Naive B cell (primary cell): ENCODE measurements at regions not wholly inside any gene's neighbourhood (a gene's known extent, or its start where the extent isn't known, plus 50 kb on each side); places are given as distances from the start of the nearest gene placed in this dataset.
"Not testable (repeated sequence)": the region's sequence is repeated elsewhere in the genome, so short reads cannot be mapped to it uniquely, and the experiment has no call there.

ENCODE experiments used
- ATAC-seq, 2 donors: fragments of 150-1000 bp; cut with Tn5 transposase; 2 replicates each; pipeline ENCODE4 v1.10.0; 2021; ENCODE audit warnings: low read depth in 2 of 2, mild to moderate bottlenecking in 2 of 2, moderate library complexity in 2 of 2
- DNase-seq: peaks from one replicate; pipeline ENCODE4 v3.0.0; 2022
- H3K27ac Mint-ChIP-seq, 6 donors: one replicate each; pipeline ENCODE4 v1.8.0; 2020 to 2022; ENCODE audit warnings: mild to moderate bottlenecking in 6 of 6, mixed read lengths in 6 of 6, moderate library complexity in 5 of 6, inconsistent platforms in 2 of 6
- H3K27me3 Mint-ChIP-seq, 3 donors: one replicate each; pipeline ENCODE4 v1.8.0; 2021 to 2022; ENCODE audit warnings: mixed read lengths in 3 of 3, mild to moderate bottlenecking in 1 of 3
- H3K36me3 Mint-ChIP-seq, 2 donors: one replicate each; pipeline ENCODE4 v1.8.0; 2020 to 2022; ENCODE audit warnings: mixed read lengths in 2 of 2, inconsistent platforms in 1 of 2, mild to moderate bottlenecking in 1 of 2
- H3K4me1 Mint-ChIP-seq, 3 donors: one replicate each; pipeline ENCODE4 v1.8.0; 2020 to 2022; ENCODE audit warnings: mixed read lengths in 3 of 3, inconsistent platforms in 1 of 3, mild to moderate bottlenecking in 1 of 3, moderate library complexity in 1 of 3
- H3K4me3 Mint-ChIP-seq, 8 donors: one replicate each; pipeline ENCODE4 v1.8.0; 2020 to 2022; ENCODE audit warnings: mild to moderate bottlenecking in 8 of 8, mixed read lengths in 8 of 8, moderate library complexity in 8 of 8, inconsistent platforms in 2 of 8
- H3K9me3 Mint-ChIP-seq, 7 donors: one replicate each; pipeline ENCODE4 v1.8.0; 2020 to 2022; ENCODE audit warnings: mixed read lengths in 7 of 7, mild to moderate bottlenecking in 5 of 7, inconsistent platforms in 2 of 7, moderate library complexity in 1 of 7

DNA sequence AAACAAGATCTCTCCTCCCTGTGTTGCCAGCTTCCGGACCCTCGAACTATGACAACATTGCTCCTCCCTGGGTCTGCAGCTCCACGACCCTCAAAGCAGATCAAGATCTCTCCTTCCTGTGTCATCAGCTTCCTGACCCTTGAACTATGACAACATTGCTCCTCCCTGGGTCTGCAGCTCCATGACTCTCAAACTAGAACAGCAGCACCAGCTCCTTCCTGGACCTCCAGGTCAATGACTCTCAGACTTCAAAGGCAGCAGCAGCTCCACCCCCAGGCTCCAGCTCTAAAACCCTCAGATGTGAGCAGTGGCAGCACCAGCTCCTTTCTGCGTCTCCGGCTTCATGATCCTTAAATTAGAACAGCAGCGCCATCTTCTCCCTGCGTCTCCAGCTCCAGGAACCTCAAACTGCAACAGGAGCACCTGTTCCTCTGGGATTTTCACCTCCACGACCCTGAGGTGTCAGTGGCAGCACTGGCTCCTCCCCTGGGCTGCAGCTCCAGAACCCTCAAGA, 341.0 kb upstream of the SULF2 start:
- Mint-ChIP-seq H3K4me1 (no peaks in the 10 kb centered on the region), H3K4me3 (no peak overlapping the region), H3K27me3 (peaks cover 11 to 15% (median 14%) of the 10 kb centered on the region in 3 donors), H3K9me3 (no peaks in the 10 kb centered on the region), H3K27ac (no peak overlapping the region), H3K36me3 (no peaks in the 10 kb centered on the region)
- DNase-seq (no peak), ATAC-seq (no peak)

DNA sequence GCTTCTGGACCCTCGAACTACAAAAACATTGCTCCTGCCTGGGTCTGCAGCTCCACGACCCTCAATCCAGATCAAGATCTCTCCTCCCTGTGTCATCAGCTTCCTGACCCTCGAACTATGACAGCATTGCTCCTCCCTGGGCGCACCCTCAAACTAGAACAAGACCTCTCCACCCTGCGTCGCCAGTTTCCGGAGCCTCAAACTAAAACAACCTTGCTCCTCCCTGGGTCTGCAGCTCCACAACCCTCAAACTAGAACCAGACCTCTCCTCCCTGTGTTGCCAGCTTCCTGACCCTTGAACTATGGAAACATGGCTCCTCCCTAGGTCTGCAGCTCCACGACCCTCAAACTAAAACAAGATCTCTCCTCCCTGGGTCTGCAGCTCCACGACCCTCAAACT, 339.7 kb upstream of the SULF2 start:
- Mint-ChIP-seq H3K27ac (no peak overlapping the region), H3K4me1 (no peaks in the 10 kb centered on the region), H3K27me3 (peaks cover 14 to 22% (median 19%) of the 10 kb centered on the region in 3 donors), H3K36me3 (no peaks in the 10 kb centered on the region), H3K9me3 (peaks cover 0 to 2% (median 0%) of the 10 kb centered on the region in 7 donors), H3K4me3 (no peak overlapping the region)
- DNase-seq (no peak), ATAC-seq (no peak)

DNA sequence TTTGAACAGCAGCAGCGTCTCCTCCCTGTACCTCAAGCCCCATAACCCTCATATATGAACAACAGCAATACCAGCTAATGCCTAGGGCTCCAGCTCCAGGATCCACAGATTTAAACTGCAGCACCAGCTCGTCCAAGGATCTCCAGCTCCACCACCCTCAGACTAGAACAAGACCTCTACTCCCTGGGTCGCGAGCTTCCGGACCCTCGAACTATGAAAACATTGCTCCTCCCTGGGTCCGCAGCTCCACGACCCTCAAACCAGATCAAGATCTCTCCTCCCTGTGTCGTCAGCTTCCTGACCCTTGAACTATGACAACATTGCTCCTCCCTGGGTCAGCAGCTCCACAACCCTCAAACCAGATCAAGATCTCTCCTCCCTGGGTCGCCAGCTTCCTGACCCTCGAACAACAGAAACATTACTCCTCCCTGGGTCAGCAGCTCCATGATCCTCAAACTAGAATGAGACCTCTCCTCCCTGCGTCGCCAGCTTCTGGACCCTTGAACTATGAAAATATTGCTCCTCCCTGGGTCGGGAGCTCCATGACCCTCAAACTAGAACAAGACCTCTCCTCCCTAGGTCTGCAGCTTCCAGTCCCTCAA, 339.0 kb upstream of the SULF2 start:
- peaks cover 0 to 2% (median 0%) of the 10 kb centered on the region in 7 donors for H3K9me3 Mint-ChIP-seq
- no peak for ATAC-seq
- no peaks in the 10 kb centered on the region for H3K36me3 Mint-ChIP-seq
- H3K4me3 Mint-ChIP-seq = no peak overlapping the region
- DNase-seq = no peak
- no peaks in the 10 kb centered on the region for H3K4me1 Mint-ChIP-seq
- H3K27ac Mint-ChIP-seq = no peak overlapping the region
- peaks cover 19 to 28% (median 20%) of the 10 kb centered on the region in 3 donors for H3K27me3 Mint-ChIP-seq

DNA sequence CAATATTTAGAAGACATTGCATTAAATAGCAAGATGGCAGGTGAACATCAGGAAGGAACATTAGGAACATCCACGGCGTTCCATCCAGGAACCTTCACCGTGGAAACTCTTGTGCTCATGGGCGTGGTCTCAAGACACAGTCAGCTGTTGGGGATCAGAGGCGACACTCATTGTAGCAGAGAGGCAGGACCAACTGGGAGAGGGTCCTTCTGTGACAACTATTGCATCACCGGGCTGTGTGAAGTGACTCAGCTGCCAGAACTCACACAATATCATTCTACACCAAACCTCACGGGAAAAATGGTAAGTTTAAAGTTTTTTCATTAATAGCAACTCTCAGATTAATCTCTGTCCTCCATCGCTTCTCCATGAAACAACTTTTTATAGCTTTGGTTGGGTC, 334.8 kb upstream of the SULF2 start:
- Mint-ChIP-seq H3K4me1 (peaks cover 0 to 16% (median 4%) of the 10 kb centered on the region in 3 donors), H3K9me3 (peaks cover 0 to 5% (median 0%) of the 10 kb centered on the region in 7 donors), H3K36me3 (no peaks in the 10 kb centered on the region), H3K4me3 (no peak overlapping the region), H3K27ac (no peak overlapping the region), H3K27me3 (peaks cover 13 to 41% (median 26%) of the 10 kb centered on the region in 3 donors)
- ATAC-seq = no peak
- no peak for DNase-seq

GRCh38 chr20:48119389-48119788, 334.1 kb upstream of the SULF2 start:
- H3K36me3 Mint-ChIP-seq, DNase-seq, ATAC-seq, H3K4me3 Mint-ChIP-seq, H3K9me3 Mint-ChIP-seq, H3K27ac Mint-ChIP-seq: not testable (repeated sequence)
- Mint-ChIP-seq H3K27me3 (peaks cover 13 to 48% (median 33%) of the 10 kb centered on the region in 3 donors), H3K4me1 (peaks cover 0 to 16% (median 4%) of the 10 kb centered on the region in 3 donors)

DNA sequence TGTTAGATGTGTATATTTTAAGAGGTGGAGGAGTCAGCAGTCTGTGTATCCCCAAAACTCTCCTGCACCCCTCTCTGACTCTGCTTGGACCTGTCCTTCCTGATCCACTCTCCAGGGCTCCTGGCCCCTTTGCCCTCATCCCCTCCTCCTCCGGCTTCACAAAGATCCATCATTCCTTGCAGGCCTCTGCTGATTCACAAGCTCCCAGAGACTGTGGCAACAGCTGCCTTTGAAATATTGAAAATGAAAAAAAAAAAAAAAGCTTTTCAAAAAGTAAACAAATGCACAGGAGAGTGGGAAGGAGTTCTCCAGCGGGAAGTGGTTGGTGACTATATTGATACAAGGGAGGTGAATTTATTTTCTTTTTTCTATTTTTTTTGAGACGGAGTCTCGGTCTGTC, 330.2 kb upstream of the SULF2 start:
- no peak overlapping the region for H3K4me3 Mint-ChIP-seq
- H3K4me1 Mint-ChIP-seq = peaks cover 0 to 16% (median 4%) of the 10 kb centered on the region in 3 donors
- H3K27me3 Mint-ChIP-seq = peaks cover 12 to 52% (median 43%) of the 10 kb centered on the region in 3 donors
- DNase-seq (no peak), ATAC-seq (no peak)
- H3K9me3 Mint-ChIP-seq = peaks cover 0 to 2% (median 0%) of the 10 kb centered on the region in 7 donors
- H3K36me3 Mint-ChIP-seq = no peaks in the 10 kb centered on the region
- H3K27ac Mint-ChIP-seq = no peak overlapping the region

DNA sequence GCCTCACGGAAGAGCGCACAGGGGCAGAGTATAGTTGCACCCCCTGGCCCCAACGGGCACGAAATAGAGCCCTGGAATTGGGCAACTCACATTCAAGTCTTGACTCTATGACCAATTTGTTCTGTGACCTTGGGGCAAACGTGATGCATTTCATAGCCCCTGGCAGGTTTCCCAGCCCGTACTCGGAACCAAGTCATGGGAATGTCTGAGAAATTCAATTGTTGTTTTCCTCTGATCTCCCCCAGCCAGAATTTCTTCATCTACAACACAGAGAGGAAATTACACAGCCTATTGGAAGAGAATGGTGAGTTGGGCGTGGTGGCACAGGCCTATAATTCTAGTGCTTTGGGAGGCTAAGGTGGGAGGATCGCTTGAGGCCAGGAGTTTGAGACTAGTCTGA, 322.3 kb upstream of the SULF2 start:
- Mint-ChIP-seq H3K4me3 (no peak overlapping the region), H3K36me3 (no peaks in the 10 kb centered on the region), H3K4me1 (no peaks in the 10 kb centered on the region), H3K27me3 (peaks cover 15 to 31% (median 26%) of the 10 kb centered on the region in 3 donors), H3K9me3 (peaks cover 0 to 9% (median 3%) of the 10 kb centered on the region in 7 donors), H3K27ac (no peak overlapping the region)
- DNase-seq (no peak), ATAC-seq (no peak)

DNA sequence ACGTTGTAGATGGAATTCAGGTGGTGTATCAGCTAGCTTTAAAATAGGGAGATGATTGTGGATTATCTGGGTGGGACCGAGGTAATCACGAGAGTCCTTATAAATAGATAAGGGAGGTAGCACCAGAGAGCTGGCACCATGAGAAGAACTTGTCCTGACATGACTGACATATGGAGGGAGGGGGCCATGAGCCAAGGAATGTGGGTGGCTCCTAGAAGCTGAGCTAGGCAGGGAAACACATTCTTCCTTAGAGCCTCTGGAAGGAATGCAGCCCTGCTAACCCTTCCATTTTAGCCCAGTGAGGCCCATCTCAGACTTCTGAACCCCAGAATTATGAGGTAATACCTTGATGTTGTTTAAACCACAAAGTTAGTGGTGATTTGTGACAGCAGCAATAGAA, 321.1 kb upstream of the SULF2 start:
- DNase-seq (no peak), ATAC-seq (no peak)
- peaks cover 15 to 24% (median 20%) of the 10 kb centered on the region in 3 donors for H3K27me3 Mint-ChIP-seq
- no peak overlapping the region for H3K27ac Mint-ChIP-seq
- no peaks in the 10 kb centered on the region for H3K4me1 Mint-ChIP-seq
- H3K9me3 Mint-ChIP-seq = peaks cover 0 to 9% (median 3%) of the 10 kb centered on the region in 7 donors
- H3K4me3 Mint-ChIP-seq = no peak overlapping the region
- no peaks in the 10 kb centered on the region for H3K36me3 Mint-ChIP-seq

DNA sequence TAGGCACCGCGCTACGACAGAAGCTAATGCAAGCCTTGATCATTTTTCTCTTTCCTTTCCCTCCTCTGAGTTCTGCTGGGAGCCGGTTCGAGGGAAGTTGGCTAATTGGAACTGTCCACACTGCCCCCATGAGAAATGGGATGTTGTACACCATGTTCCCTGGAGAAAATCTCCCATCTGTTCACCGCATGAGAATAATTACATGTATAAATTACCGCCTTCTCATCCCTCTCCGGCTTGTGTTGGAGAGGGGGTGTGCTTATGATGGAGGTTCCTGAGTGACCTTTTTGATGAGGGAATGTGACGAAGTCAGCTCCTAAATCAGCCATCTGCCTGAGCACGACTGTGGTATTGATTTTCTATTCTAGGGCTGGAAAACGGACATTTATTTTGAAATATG, 320.2 kb upstream of the SULF2 start:
- no peak for DNase-seq
- Mint-ChIP-seq H3K4me3 (no peak overlapping the region), H3K36me3 (no peaks in the 10 kb centered on the region), H3K27me3 (peaks cover 11 to 20% (median 18%) of the 10 kb centered on the region in 3 donors), H3K9me3 (peaks cover 0 to 9% (median 4%) of the 10 kb centered on the region in 7 donors), H3K4me1 (no peaks in the 10 kb centered on the region), H3K27ac (no peak overlapping the region)
- no peak for ATAC-seq

DNA sequence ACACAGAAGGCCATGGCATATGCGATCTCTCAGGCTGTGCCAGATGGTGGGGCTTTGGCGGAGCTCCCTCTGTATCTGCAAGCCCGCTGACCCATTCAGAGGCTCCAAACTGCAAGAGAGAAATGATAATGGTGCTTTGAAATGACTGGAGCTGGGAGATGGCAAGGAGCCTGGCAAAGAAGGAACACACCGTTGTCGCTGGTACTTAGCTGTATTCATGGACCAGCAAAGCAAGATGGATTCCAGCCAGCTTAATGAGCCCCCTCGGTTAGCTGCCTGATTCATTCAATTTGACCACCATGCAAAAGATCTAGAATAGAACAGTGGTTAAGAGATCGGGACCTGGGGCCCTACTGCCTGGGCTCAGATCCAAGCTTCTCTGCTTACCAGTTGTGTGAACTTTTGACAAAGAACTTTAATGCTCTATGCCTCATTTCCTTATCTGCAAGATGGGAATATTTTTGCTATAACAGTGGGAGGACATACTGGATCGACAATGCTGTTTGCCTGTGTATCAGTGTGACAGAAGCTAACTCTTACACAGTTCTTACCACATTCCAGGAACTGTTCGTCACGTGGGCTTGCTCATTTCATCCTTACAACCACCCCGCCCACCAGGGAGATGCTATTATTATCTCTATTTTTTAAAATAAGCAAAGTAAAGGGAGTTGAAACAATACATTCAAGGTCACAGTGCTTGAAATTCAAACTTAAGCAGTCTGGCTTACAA, 317.8 kb upstream of the SULF2 start:
- peaks cover 0 to 4% (median 0%) of the 10 kb centered on the region in 3 donors for H3K4me1 Mint-ChIP-seq
- H3K9me3 Mint-ChIP-seq = peaks cover 0 to 9% (median 1%) of the 10 kb centered on the region in 7 donors
- no peak overlapping the region for H3K27ac Mint-ChIP-seq
- H3K27me3 Mint-ChIP-seq = peaks cover 0 to 19% (median 7%) of the 10 kb centered on the region in 3 donors
- no peak for ATAC-seq
- no peaks in the 10 kb centered on the region for H3K36me3 Mint-ChIP-seq
- no peak overlapping the region for H3K4me3 Mint-ChIP-seq
- DNase-seq = no peak

DNA sequence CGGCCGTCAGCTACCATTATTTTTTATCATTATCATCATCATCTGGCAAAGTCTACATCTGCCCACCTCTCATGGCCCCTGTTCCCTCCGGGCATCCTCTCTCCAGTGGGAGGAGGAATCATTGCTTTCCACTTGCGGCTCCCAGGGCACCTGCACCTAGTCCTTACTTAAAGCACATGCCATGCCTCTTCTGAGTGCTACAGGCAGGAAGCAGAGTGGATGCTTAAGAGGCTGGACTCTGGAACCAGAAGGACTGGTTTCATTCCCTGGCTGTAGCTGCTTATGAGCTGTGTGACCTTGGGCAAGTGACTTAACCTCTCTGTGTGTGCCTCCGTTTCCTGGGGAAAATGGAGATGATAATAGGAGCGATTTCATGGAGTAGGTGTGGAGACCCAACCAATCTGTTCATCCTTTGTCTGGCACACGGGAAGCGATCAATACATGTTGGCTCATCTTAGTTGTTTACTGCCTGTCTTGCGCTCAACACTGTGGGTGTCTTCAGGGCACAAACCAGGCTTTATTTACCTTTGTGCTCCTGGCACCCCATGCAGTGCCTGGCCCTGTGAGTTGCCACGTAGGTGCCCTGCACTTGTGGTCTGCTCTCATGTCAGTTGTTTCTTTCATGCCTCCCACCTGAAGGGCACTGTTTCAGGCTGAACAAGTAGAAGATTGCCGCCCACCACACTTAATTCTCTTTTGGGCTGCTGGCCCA, 317.0 kb upstream of the SULF2 start:
- no peaks in the 10 kb centered on the region for H3K36me3 Mint-ChIP-seq

DNA sequence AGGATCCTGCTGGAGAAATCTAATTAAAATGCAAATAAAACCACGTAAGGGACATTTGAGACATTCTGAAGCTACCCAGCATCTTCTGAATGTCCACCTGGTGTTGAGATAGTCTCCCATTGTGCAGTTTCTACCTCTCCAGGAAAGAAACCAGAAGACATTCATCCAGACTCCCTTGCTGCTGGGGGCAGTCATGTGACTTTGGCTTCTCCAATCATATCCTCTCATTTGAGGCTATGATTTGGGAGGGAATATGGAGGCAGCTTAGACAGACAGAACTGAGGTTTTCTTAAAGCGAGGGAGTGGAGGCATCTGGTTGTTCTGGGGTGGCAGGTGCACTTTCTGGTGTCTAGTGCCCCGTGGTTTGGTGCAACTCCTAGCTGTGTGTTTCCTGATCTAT, 315.2 kb upstream of the SULF2 start:
- DNase-seq (no peak), ATAC-seq (no peak)
- H3K27me3 Mint-ChIP-seq = peaks cover 0 to 19% (median 3%) of the 10 kb centered on the region in 3 donors
- peaks cover 0 to 4% (median 1%) of the 10 kb centered on the region in 7 donors for H3K9me3 Mint-ChIP-seq
- peak overlapping the region in 1 of 6 donors; percentile 7 for H3K27ac Mint-ChIP-seq
- peaks cover 0 to 4% (median under 1%) of the 10 kb centered on the region in 3 donors for H3K4me1 Mint-ChIP-seq
- no peaks in the 10 kb centered on the region for H3K36me3 Mint-ChIP-seq
- no peak overlapping the region for H3K4me3 Mint-ChIP-seq

More for the DNA sequence above, 317.0 kb upstream of the SULF2 start:
- Mint-ChIP-seq H3K27me3 (peaks cover 0 to 19% (median 7%) of the 10 kb centered on the region in 3 donors), H3K27ac (peak overlapping the region in 1 of 6 donors; percentile 54), H3K4me1 (peaks cover 0 to 4% (median 0%) of the 10 kb centered on the region in 3 donors), H3K4me3 (no peak overlapping the region), H3K9me3 (peaks cover 0 to 9% (median 2%) of the 10 kb centered on the region in 7 donors)
- DNase-seq (no peak), ATAC-seq (no peak)

- DNase-seq (no peak), ATAC-seq (no peak)
- Mint-ChIP-seq H3K4me3 (no peak overlapping the region), H3K36me3 (no peaks in the 10 kb centered on the region), H3K9me3 (peaks cover 0 to 3% (median 2%) of the 10 kb centered on the region in 7 donors), H3K27me3 (peaks cover 0 to 20% (median 3%) of the 10 kb centered on the region in 3 donors), H3K4me1 (peaks cover 0 to 4% (median 3%) of the 10 kb centered on the region in 3 donors), H3K27ac (peak overlapping the region in 2 of 6 donors; percentile 10 to 71)
Measured at GRCh38 chr20:48098866-48099265, 313.6 kb upstream of the SULF2 start.
